HepG2 (cell line): ENCODE measurements at regions not wholly inside any gene's neighbourhood (a gene's known extent, or its start where the extent isn't known, plus 50 kb on each side); places are given as distances from the start of the nearest gene placed in this dataset.

Source experiments
- ATAC-seq: fragments of 200-7000 bp; cut with Tn5 transposase; 3 replicates; pipeline ENCODE4 v1.9.1; 2020; ENCODE audit warnings: mild to moderate bottlenecking, moderate library complexity
- BruUV-seq: library from RNA; stranded (reverse); fragments of 400-500 nt; replicated peaks from 2 replicates; lab custom pipeline; 2021; lab: Mats Ljungman, UMichigan
- CTCF ChIA-PET: fragments of 300-600 bp; formaldehyde crosslinking; extraction: SDS; loops from one replicate; lab custom pipeline; 2021; ENCODE audit warnings: low total read pairs, inconsistent platforms, low intra/inter-chr PET ratio; lab: Yijun Ruan, JAX
- POLR2A ChIA-PET: fragments of 350-600 bp; sonication (Branson Sonifier 250); formaldehyde crosslinking; loops from one replicate; lab custom pipeline; 2020; ENCODE audit warnings: antibody characterized with exemption, inconsistent platforms; lab: Yijun Ruan, JAX
- DNase-seq: peaks from one replicate; pipeline ENCODE4 v3.0.0-alpha.2; 2015; ENCODE audit warnings: low spot score
- FAIRE-seq: peaks from 3 replicates; lab custom pipeline; 2011; peaks lifted over from hg19 to GRCh38; lab: Jason Lieb, UNC
- H2AFZ ChIP-seq: one replicate; pipeline ENCODE4 v1.6.1; 2011; ENCODE audit warnings: low read length, inconsistent platforms
- H3K27ac ChIP-seq: fragments of 300-600 bp; 3 replicates; pipeline ENCODE4 v1.8.0; 2011; ENCODE audit warnings: mixed run types, mild to moderate bottlenecking, mixed read lengths, low read length, inconsistent platforms; ENCODE audit not compliant: insufficient read depth; ENCODE audit errors: extremely low read length
- H3K27me3 ChIP-seq, 2 experiments: fragments of 200-600 bp in 1 of 2; 2 replicates in 1 of 2; 3 replicates in 1 of 2; pipeline versions ENCODE4 v1.6.0 to v1.8.0; 2011; ENCODE audit warnings: low read length in 2 of 2, mild to moderate bottlenecking in 2 of 2, moderate library complexity in 2 of 2, inconsistent platforms in 1 of 2; ENCODE audit not compliant: insufficient read depth in 2 of 2, control insufficient read depth in 1 of 2
- H3K36me3 ChIP-seq, 2 experiments: fragments of 200-600 bp in 1 of 2; replicated peaks in 1 of 2; 2 replicates in 1 of 2; 3 replicates in 1 of 2; pipeline versions ENCODE4 v1.5.1 to v1.8.0; 2011; ENCODE audit warnings: low read length in 2 of 2, inconsistent platforms in 1 of 2; ENCODE audit not compliant: insufficient read depth in 2 of 2, control insufficient read depth in 1 of 2
- H3K4me1 ChIP-seq: 2 replicates; pipeline ENCODE4 v1.5.1; 2012; ENCODE audit warnings: low read length, inconsistent platforms; ENCODE audit not compliant: insufficient read depth
- H3K4me2 ChIP-seq: 2 replicates; pipeline ENCODE4 v1.6.0; 2011; ENCODE audit warnings: low read depth, low read length, inconsistent platforms
- H3K4me3 ChIP-seq, 3 experiments: fragments of 200-600 bp in 1 of 3; sonication (generic), shearing (Covaris generic) in 1 of 3; replicated peaks in 1 of 3; 2 replicates each; pipeline ENCODE4 v1.5.1; 2011 to 2016; ENCODE audit warnings: low read length in 3 of 3, inconsistent platforms in 2 of 3, low read depth in 2 of 3, mild to moderate bottlenecking in 2 of 3, control low read depth in 1 of 3, mixed read lengths in 1 of 3; ENCODE audit not compliant: insufficient read depth in 1 of 3
- H3K79me2 ChIP-seq: one replicate; pipeline ENCODE4 v1.6.1; 2011; ENCODE audit warnings: low read length, inconsistent platforms; ENCODE audit not compliant: insufficient read depth
- H3K9ac ChIP-seq: 2 replicates; pipeline ENCODE4 v1.6.0; 2011; ENCODE audit warnings: mild to moderate bottlenecking, low read depth, low read length, inconsistent platforms; ENCODE audit not compliant: insufficient read depth
- H3K9me3 ChIP-seq: 2 replicates; pipeline ENCODE4 v1.5.1; 2012; ENCODE audit warnings: mild to moderate bottlenecking, low read length
- H4K20me1 ChIP-seq: 2 replicates; pipeline ENCODE4 v1.6.0; 2011; ENCODE audit warnings: inconsistent platforms, mild to moderate bottlenecking, low read length, moderate library complexity; ENCODE audit not compliant: insufficient read depth
- AFF4 ChIP-seq: sonication (generic); formaldehyde crosslinking; IDR thresholded peaks from 2 replicates; pipeline ENCODE4 v1.4.0; 2020; ENCODE audit warnings: missing genetic modification reagents
- CHCHD3 ChIP-seq: sonication (generic); formaldehyde crosslinking; IDR thresholded peaks from 2 replicates; pipeline ENCODE4 v1.8.0; 2022; ENCODE audit warnings: mild to moderate bottlenecking, missing genetic modification reagents, moderate library complexity
- GFI1 ChIP-seq: sonication (generic); formaldehyde crosslinking; IDR thresholded peaks from 2 replicates; pipeline ENCODE4 v1.5.0; 2020; ENCODE audit warnings: missing genetic modification reagents, mild to moderate bottlenecking, borderline replicate concordance
- GMEB1 ChIP-seq: sonication (generic); formaldehyde crosslinking; IDR thresholded peaks from 2 replicates; pipeline ENCODE4 v1.5.1; 2020; ENCODE audit warnings: missing genetic modification reagents, mild to moderate bottlenecking, borderline replicate concordance
- HIVEP1 ChIP-seq: sonication (generic); formaldehyde crosslinking; IDR thresholded peaks from 2 replicates; pipeline ENCODE4 v1.4.0; 2020; ENCODE audit warnings: mild to moderate bottlenecking, missing genetic modification reagents
- MEIS2 ChIP-seq: sonication (generic); formaldehyde crosslinking; IDR thresholded peaks from 2 replicates; pipeline ENCODE4 v1.9.0; 2021; ENCODE audit warnings: mild to moderate bottlenecking, missing genetic modification reagents
- ZNF274 ChIP-seq: sonication (generic); formaldehyde crosslinking; IDR thresholded peaks from 2 replicates; pipeline ENCODE4 v1.5.1; 2020; ENCODE audit warnings: mild to moderate bottlenecking, missing genetic modification reagents
- ZNF367 ChIP-seq: sonication (generic); formaldehyde crosslinking; IDR thresholded peaks from 2 replicates; pipeline ENCODE4 v1.4.0; 2020; ENCODE audit warnings: missing genetic modification reagents, borderline replicate concordance
- ZNF44 ChIP-seq: sonication (generic); formaldehyde crosslinking; IDR thresholded peaks from 2 replicates; pipeline ENCODE4 v1.5.1; 2020; ENCODE audit warnings: mild to moderate bottlenecking, missing genetic modification reagents
- ZNF619 ChIP-seq: sonication (generic); formaldehyde crosslinking; IDR thresholded peaks from 2 replicates; pipeline ENCODE4 v1.4.0; 2020; ENCODE audit warnings: mild to moderate bottlenecking, missing genetic modification reagents
- ZNF7 ChIP-seq: IDR thresholded peaks from 2 replicates; pipeline ENCODE4 v1.6.1; 2016; ENCODE audit warnings: missing biosample characterization, missing genetic modification reagents
- WGBS: methylation state at CpG from one replicate; pipeline ENCODE4 v1.1.6; 2017; ENCODE audit warnings: low lambda C conversion rate; 5-methylcytosine and 5-hydroxymethylcytosine counted together
- in situ Hi-C: cut with HindIII; loops from 2 replicates; pipeline ENCODE4 v1.10.0; 2017; ENCODE audit warnings: low pct_unique_long_range_greater_than_20kb; ENCODE audit not compliant: extremely low pct_ligation_motif_present
- intact Hi-C: fragments of 100-400 bp; cut with micrococcal nuclease; formaldehyde crosslinking; loops from one replicate; pipeline ENCODE4 v1.10.0; 2022; ENCODE audit not compliant: unreplicated experiment
- TF ChIP-seq, protein P1 (sequence below): sonication (generic); formaldehyde crosslinking; IDR thresholded peaks from 2 replicates; pipeline ENCODE4 v1.8.1; 2023; ENCODE audit warnings: mild to moderate bottlenecking, missing genetic modification reagents, borderline replicate concordance

DNA sequence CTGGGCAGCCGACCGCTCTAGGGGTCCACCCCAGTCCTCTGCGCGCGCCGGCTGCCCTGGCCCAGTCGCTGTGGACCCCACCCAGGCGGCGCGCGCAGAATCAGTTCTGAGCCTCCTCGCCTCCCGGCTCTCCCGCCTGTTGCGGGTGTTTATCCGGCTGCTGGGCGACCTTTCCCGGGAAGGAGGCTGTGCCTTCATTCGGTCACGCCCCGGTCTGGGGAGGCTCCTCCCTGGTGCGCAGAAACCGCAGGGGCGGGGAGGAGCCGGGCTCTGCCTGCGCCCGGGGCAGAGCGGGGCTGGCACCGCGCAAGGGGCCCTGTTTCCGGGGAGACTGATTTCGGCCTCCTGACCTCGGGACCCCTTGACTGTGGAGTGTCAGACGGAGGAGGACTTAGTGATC, 80.8 kb upstream of the EYS start (continued):
- TF ChIP-seq CHCHD3 (CRISPR knock-in tag) (no peak), GFI1 (CRISPR knock-in tag) (no peak)

GRCh38 chr6:65786815-65787214, 79.8 kb upstream of the EYS start:
- Histone ChIP-seq H4K20me1 (no peaks in the 10 kb centered on the region), H3K4me1 (no peaks in the 10 kb centered on the region), H3K9me3 (no peaks in the 10 kb centered on the region), H3K79me2 (no peaks in the 10 kb centered on the region), H3K27me3 (no peaks in the 10 kb centered on the region), H3K9ac (no peak overlapping the region), H3K36me3 (no peaks in the 10 kb centered on the region), H3K4me3 (no peak overlapping the region), H2AFZ (no peak overlapping the region), H3K27ac (no peak overlapping the region)
- no peak for FAIRE-seq
- POLR2A ChIA-PET: no interaction called here
- DNase-seq: no peak
- WGBS: 72% methylated on average over 8 of the region's 8 CpGs
- in situ Hi-C loops: no loop called here
- BruUV-seq: no TSS peak
- no peak for TF ChIP-seq ZNF367 (CRISPR knock-in tag)
- TF ChIP-seq GMEB1 (CRISPR knock-in tag): no peak
- no peak for TF ChIP-seq ZNF274 (CRISPR knock-in tag)
- TF ChIP-seq AFF4 (CRISPR knock-in tag): no peak
- no peak for TF ChIP-seq ZNF7
- TF ChIP-seq, protein P1, sequence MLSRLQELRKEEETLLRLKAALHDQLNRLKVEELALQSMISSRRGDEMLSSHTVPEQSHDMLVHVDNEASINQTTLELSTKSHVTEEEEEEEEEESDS: no peak
- TF ChIP-seq HIVEP1: no peak
- TF ChIP-seq MEIS2 (CRISPR knock-in tag): no peak
- TF ChIP-seq ZNF44 (CRISPR knock-in tag): no peak
- TF ChIP-seq ZNF619 (CRISPR knock-in tag): no peak
- TF ChIP-seq, all 625 proteins: peak for 0
- no peak for ATAC-seq
- no peak overlapping the region for H3K4me2 ChIP-seq
- CTCF ChIA-PET: no interaction called here
- intact Hi-C loops: loop anchor here (2.0 kb wide), 1 partner anchor 22 kb away; no protein-coding TSS in a partner anchor
